WTC11 (cell line): ENCODE measurements at regions not wholly inside any gene's neighbourhood (a gene's known extent, or its start where the extent isn't known, plus 50 kb on each side); places are given as distances from the start of the nearest gene placed in this dataset.
"Not testable (repeated sequence)": the region's sequence is repeated elsewhere in the genome, so short reads cannot be mapped to it uniquely, and the experiment has no call there.

ENCODE experiments used
- ATAC-seq: fragments of 200-7000 bp; cut with Tn5 transposase; 2 replicates; pipeline ENCODE4 v1.10.0; 2021; ENCODE audit warnings: mild to moderate bottlenecking, moderate library complexity
- CTCF ChIA-PET: fragments of 300-600 bp; sonication (Branson Sonifier 250); formaldehyde crosslinking; loops from one replicate; lab custom pipeline; 2021; ENCODE audit warnings: antibody characterized with exemption; lab: Charles Lee
- POLR2A ChIA-PET: fragments of 350-600 bp; sonication (Branson Sonifier 250); formaldehyde crosslinking; loops from one replicate; lab custom pipeline; 2021; ENCODE audit warnings: antibody characterized with exemption; lab: Charles Lee
- DNase-seq: peaks from one replicate; pipeline ENCODE4 v3.0.0; 2021; ENCODE audit warnings: low spot score
- H3K27ac Mint-ChIP-seq: 2 replicates; pipeline ENCODE4 v1.8.0; 2021; ENCODE audit warnings: mixed read lengths
- H3K27me3 Mint-ChIP-seq: 2 replicates; pipeline ENCODE4 v1.8.0; 2021; ENCODE audit warnings: low read depth, mild to moderate bottlenecking, moderate library complexity, mixed read lengths
- H3K36me3 Mint-ChIP-seq: 2 replicates; pipeline ENCODE4 v1.8.0; 2021; ENCODE audit warnings: mixed read lengths
- H3K4me1 Mint-ChIP-seq: 2 replicates; pipeline ENCODE4 v1.8.0; 2022; ENCODE audit warnings: mixed read lengths
- H3K4me3 Mint-ChIP-seq: 2 replicates; pipeline ENCODE4 v1.8.0; 2021; ENCODE audit warnings: mild to moderate bottlenecking, moderate library complexity, mixed read lengths
- H3K9me3 Mint-ChIP-seq: 2 replicates; pipeline ENCODE4 v1.8.0; 2021; ENCODE audit warnings: mixed read lengths
- ELF4 ChIP-seq: sonication (generic); formaldehyde crosslinking; IDR thresholded peaks from 2 replicates; pipeline ENCODE4 v1.8.1; 2022; ENCODE audit warnings: low read depth, mild to moderate bottlenecking, moderate library complexity, missing genetic modification reagents
- ESRRA ChIP-seq: sonication (generic); formaldehyde crosslinking; IDR thresholded peaks from 2 replicates; pipeline ENCODE4 v1.8.1; 2022; ENCODE audit warnings: mild to moderate bottlenecking, missing genetic modification reagents, borderline replicate concordance
- FOXJ3 ChIP-seq: sonication (generic); formaldehyde crosslinking; IDR thresholded peaks from 2 replicates; pipeline ENCODE4 v1.9.0; 2021; ENCODE audit warnings: missing genetic modification reagents, mild to moderate bottlenecking, borderline replicate concordance
- GTF2I ChIP-seq: fragments of 250-450 bp; sonication (Bioruptor Pico); conservative IDR thresholded peaks from 2 replicates; pipeline ENCODE4 v1.4.0; 2021; ENCODE audit warnings: mild to moderate bottlenecking
- HMGA2 ChIP-seq: fragments of 250-450 bp; sonication (Bioruptor Pico); IDR thresholded peaks from 2 replicates; pipeline ENCODE4 v1.4.0; 2021; ENCODE audit warnings: mild to moderate bottlenecking, moderate library complexity
- NR3C1 ChIP-seq: sonication (generic); formaldehyde crosslinking; conservative IDR thresholded peaks from 2 replicates; pipeline ENCODE4 v1.8.1; 2023; ENCODE audit warnings: low read depth, mild to moderate bottlenecking, missing genetic modification reagents
- ZNF232 ChIP-seq: sonication (generic); formaldehyde crosslinking; IDR thresholded peaks from 2 replicates; pipeline ENCODE4 v1.8.0; 2022; ENCODE audit warnings: mild to moderate bottlenecking, missing genetic modification reagents
- TF ChIP-seq, protein P1 (sequence below): sonication (generic); formaldehyde crosslinking; conservative IDR thresholded peaks from 2 replicates; pipeline ENCODE4 v1.8.1; 2022; ENCODE audit warnings: mild to moderate bottlenecking, missing genetic modification reagents
- TF ChIP-seq, protein P2 (sequence below): sonication (generic); formaldehyde crosslinking; IDR thresholded peaks from 2 replicates; pipeline ENCODE4 v1.8.1; 2023; ENCODE audit warnings: mild to moderate bottlenecking, missing genetic modification reagents, moderate library complexity
- TF ChIP-seq, protein P3 (sequence below): fragments of 250-450 bp; sonication (Bioruptor Pico); IDR thresholded peaks from 2 replicates; pipeline ENCODE4 v1.9.0; 2021; ENCODE audit warnings: mild to moderate bottlenecking
- TF ChIP-seq, protein P4 (sequence below): sonication (generic); formaldehyde crosslinking; IDR thresholded peaks from 2 replicates; pipeline ENCODE4 v1.8.1; 2023; ENCODE audit warnings: mild to moderate bottlenecking, missing genetic modification reagents
- TF ChIP-seq, protein P5 (sequence below): fragments of 200-600 bp; IDR thresholded peaks from 2 replicates; pipeline ENCODE4 v1.8.0; 2022; ENCODE audit warnings: antibody characterized with exemption
- TF ChIP-seq, protein P6 (sequence below): sonication (generic); formaldehyde crosslinking; IDR thresholded peaks from 2 replicates; pipeline ENCODE4 v1.8.0; 2023; ENCODE audit warnings: mild to moderate bottlenecking, missing genetic modification reagents
- TF ChIP-seq, protein P7 (sequence below): fragments of 250-450 bp; sonication (Bioruptor Pico); conservative IDR thresholded peaks from 2 replicates; pipeline ENCODE4 v1.9.0; 2021; ENCODE audit warnings: mild to moderate bottlenecking
- TF ChIP-seq, protein P8 (sequence below): sonication (generic); formaldehyde crosslinking; IDR thresholded peaks from 2 replicates; pipeline ENCODE4 v1.8.0; 2022; ENCODE audit warnings: mild to moderate bottlenecking, missing genetic modification reagents
- TF ChIP-seq, protein P9 (sequence below): fragments of 250-450 bp; sonication (Bioruptor Pico); IDR thresholded peaks from 2 replicates; pipeline ENCODE4 v2.1.2; 2022; ENCODE audit warnings: mild to moderate bottlenecking, moderate library complexity

DNA sequence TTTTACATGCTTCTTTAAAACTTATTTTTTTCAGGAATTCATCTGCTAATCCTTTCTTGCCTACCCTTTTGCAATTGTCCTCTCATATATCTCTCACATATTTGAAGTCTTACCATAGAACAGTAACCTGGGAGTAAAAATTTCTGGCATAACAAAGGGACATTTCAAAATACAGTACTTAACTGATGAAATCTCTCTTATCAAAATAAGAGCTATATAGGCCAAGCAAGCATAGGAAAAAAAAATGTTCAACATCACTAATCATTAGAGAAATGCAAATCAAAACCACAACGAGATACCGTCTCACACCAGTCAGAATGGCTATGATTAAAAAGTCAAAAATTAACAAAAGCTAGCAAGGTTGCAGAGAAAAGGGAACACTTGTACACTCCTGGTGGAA, 2062.7 kb upstream of the CDH6 start (continued):
- TF ChIP-seq, protein P1, sequence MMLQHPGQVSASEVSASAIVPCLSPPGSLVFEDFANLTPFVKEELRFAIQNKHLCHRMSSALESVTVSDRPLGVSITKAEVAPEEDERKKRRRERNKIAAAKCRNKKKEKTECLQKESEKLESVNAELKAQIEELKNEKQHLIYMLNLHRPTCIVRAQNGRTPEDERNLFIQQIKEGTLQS = no peak
- TF ChIP-seq ESRRA (CRISPR knock-in tag) = no peak
- TF ChIP-seq, protein P2, sequence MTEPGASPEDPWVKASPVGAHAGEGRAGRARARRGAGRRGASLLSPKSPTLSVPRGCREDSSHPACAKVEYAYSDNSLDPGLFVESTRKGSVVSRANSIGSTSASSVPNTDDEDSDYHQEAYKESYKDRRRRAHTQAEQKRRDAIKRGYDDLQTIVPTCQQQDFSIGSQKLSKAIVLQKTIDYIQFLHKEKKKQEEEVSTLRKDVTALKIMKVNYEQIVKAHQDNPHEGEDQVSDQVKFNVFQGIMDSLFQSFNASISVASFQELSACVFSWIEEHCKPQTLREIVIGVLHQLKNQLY (CRISPR knock-in tag) = no peak
- TF ChIP-seq, all 79 proteins: peak for 0

DNA sequence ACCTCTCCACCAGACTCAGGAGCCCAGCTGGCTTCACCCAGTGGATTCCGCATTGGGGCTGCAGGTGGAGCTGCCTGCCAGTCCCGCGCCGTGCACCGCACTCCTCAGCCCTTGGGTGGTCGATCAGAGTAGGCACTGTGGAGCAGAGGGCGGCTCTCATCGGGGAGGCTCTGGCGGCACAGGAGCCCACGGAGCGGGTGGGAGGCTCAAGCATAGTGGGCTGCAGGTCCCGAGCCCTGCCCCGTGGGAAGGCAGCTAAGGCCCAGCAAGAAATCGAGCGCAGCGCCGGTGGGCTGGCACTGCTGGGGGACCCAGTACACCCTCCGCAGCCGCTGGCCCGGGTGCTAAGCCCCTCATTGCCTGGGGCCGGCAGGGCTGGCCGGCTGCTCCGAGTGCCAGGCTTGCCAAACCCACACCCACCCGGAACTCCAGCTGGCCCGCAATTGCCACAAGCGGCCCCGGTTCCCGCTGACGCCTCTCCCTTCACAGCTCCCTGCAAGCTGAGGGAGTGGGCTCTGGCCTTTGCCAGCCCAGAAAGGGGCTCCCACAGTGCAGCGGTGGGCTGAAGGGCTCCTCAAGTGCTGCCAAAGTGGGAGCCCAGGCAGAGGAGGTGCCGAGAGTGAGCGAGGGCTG, 2065.8 kb upstream of the CDH6 start:
- DNase-seq, CTCF ChIA-PET, ATAC-seq, H3K27ac Mint-ChIP-seq, H3K4me3 Mint-ChIP-seq, POLR2A ChIA-PET, H3K27me3 Mint-ChIP-seq: not testable (repeated sequence)
- H3K36me3 Mint-ChIP-seq = peaks cover 13% of the 10 kb centered on the region; the same call in 1 of the 2 replicates
- peaks cover 17% of the 10 kb centered on the region for H3K9me3 Mint-ChIP-seq
- H3K4me1 Mint-ChIP-seq = peaks cover 12% of the 10 kb centered on the region

DNA sequence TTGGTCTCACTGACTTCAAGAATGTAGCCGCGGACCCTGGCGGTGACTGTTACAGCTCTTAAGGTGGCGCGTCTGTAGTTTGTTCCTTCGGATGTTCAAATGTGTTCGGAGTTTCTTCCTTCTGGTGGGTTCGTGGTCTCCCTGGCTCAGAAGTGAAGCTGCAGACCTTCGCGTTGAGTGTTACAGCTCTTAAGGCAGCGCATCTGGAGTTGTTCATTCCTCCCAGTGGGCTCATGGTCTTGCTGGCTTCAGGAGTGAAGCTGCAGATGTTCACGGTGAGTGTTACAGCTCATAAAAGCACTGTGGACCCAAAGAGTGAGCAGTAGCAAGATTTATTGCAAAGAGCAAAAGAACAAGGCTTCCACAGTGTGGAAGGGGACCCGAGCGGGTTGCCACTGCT, 2067.0 kb upstream of the CDH6 start:
- DNase-seq, ATAC-seq, H3K27me3 Mint-ChIP-seq, CTCF ChIA-PET, POLR2A ChIA-PET, H3K27ac Mint-ChIP-seq, H3K4me3 Mint-ChIP-seq: not testable (repeated sequence)
- H3K36me3 Mint-ChIP-seq = peaks cover 13% of the 10 kb centered on the region; the same call in 1 of the 2 replicates
- peaks cover 12% of the 10 kb centered on the region for H3K4me1 Mint-ChIP-seq
- H3K9me3 Mint-ChIP-seq = peaks cover 13% of the 10 kb centered on the region

DNA sequence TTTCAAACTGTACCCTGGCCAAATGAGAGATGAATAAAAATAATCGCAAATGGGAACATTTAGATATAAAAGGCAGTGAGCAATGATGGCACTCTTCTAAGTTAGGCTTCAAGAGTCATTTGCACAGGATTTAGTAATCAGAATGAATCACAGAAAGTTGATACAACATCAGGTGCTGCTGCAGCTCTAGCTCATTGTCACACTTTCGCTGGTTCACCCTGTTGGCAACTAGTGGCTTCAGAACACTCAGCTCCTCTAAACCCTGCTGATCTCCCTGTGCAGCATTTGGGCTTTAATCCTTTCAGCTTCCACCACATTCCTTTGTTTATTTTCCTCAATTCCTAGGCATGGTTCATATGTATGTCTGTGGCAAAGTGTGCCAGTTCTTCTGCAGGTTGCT, 2071.2 kb upstream of the CDH6 start:
- H3K9me3 Mint-ChIP-seq = 0 out of 2 replicates have a peak, but pooled peaks cover 8% of the 10 kb centered on the region
- peaks cover 12% of the 10 kb centered on the region for H3K4me1 Mint-ChIP-seq
- TF ChIP-seq ELF4 = no peak
- TF ChIP-seq, protein P3, sequence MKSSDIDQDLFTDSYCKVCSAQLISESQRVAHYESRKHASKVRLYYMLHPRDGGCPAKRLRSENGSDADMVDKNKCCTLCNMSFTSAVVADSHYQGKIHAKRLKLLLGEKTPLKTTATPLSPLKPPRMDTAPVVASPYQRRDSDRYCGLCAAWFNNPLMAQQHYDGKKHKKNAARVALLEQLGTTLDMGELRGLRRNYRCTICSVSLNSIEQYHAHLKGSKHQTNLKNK (CRISPR knock-in tag) = no peak
- TF ChIP-seq, protein P4, sequence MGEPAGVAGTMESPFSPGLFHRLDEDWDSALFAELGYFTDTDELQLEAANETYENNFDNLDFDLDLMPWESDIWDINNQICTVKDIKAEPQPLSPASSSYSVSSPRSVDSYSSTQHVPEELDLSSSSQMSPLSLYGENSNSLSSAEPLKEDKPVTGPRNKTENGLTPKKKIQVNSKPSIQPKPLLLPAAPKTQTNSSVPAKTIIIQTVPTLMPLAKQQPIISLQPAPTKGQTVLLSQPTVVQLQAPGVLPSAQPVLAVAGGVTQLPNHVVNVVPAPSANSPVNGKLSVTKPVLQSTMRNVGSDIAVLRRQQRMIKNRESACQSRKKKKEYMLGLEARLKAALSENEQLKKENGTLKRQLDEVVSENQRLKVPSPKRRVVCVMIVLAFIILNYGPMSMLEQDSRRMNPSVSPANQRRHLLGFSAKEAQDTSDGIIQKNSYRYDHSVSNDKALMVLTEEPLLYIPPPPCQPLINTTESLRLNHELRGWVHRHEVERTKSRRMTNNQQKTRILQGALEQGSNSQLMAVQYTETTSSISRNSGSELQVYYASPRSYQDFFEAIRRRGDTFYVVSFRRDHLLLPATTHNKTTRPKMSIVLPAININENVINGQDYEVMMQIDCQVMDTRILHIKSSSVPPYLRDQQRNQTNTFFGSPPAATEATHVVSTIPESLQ (CRISPR knock-in tag) = no peak
- no peak for TF ChIP-seq ZNF232 (CRISPR knock-in tag)
- TF ChIP-seq, protein P5, sequence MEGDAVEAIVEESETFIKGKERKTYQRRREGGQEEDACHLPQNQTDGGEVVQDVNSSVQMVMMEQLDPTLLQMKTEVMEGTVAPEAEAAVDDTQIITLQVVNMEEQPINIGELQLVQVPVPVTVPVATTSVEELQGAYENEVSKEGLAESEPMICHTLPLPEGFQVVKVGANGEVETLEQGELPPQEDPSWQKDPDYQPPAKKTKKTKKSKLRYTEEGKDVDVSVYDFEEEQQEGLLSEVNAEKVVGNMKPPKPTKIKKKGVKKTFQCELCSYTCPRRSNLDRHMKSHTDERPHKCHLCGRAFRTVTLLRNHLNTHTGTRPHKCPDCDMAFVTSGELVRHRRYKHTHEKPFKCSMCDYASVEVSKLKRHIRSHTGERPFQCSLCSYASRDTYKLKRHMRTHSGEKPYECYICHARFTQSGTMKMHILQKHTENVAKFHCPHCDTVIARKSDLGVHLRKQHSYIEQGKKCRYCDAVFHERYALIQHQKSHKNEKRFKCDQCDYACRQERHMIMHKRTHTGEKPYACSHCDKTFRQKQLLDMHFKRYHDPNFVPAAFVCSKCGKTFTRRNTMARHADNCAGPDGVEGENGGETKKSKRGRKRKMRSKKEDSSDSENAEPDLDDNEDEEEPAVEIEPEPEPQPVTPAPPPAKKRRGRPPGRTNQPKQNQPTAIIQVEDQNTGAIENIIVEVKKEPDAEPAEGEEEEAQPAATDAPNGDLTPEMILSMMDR = no peak
- TF ChIP-seq, protein P6, sequence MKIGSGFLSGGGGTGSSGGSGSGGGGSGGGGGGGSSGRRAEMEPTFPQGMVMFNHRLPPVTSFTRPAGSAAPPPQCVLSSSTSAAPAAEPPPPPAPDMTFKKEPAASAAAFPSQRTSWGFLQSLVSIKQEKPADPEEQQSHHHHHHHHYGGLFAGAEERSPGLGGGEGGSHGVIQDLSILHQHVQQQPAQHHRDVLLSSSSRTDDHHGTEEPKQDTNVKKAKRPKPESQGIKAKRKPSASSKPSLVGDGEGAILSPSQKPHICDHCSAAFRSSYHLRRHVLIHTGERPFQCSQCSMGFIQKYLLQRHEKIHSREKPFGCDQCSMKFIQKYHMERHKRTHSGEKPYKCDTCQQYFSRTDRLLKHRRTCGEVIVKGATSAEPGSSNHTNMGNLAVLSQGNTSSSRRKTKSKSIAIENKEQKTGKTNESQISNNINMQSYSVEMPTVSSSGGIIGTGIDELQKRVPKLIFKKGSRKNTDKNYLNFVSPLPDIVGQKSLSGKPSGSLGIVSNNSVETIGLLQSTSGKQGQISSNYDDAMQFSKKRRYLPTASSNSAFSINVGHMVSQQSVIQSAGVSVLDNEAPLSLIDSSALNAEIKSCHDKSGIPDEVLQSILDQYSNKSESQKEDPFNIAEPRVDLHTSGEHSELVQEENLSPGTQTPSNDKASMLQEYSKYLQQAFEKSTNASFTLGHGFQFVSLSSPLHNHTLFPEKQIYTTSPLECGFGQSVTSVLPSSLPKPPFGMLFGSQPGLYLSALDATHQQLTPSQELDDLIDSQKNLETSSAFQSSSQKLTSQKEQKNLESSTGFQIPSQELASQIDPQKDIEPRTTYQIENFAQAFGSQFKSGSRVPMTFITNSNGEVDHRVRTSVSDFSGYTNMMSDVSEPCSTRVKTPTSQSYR = no peak
- TF ChIP-seq, protein P7, sequence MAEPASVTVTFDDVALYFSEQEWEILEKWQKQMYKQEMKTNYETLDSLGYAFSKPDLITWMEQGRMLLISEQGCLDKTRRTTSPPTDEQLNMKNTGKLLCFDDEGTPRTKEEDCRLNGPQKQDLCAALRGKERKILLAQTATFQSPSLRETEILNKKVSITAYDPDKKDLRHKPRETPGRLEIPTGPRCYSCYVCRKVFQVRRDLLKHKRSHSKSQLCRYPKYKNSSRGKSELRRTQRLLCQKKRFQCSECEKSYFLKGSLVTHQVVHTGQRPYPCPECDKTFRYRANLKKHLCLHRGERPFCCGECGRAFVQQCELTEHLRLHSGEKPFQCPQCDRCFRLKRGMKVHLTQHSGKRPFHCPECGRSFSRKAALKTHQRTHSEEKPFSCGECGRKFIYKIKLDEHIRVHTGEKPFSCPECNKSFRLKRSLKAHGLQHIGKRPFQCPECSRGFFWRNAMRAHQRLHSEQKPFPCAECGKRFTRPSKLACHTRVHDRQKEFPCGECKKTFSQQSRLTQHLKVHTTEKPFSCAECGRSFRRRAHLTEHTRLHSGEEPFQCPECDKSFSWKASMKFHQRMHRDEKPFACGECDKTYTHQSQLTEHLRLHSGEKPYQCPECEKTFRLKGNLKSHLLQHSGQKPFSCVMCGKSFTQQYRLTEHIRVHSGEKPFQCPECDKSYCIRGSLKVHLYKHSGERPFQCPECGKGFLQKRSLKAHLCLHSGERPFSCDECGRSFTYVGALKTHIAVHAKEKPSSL = no peak
- no peak for TF ChIP-seq NR3C1 (CRISPR knock-in tag)
- TF ChIP-seq, protein P8, sequence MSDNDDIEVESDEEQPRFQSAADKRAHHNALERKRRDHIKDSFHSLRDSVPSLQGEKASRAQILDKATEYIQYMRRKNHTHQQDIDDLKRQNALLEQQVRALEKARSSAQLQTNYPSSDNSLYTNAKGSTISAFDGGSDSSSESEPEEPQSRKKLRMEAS = no peak
- TF ChIP-seq GTF2I = no peak
- TF ChIP-seq, protein P9, sequence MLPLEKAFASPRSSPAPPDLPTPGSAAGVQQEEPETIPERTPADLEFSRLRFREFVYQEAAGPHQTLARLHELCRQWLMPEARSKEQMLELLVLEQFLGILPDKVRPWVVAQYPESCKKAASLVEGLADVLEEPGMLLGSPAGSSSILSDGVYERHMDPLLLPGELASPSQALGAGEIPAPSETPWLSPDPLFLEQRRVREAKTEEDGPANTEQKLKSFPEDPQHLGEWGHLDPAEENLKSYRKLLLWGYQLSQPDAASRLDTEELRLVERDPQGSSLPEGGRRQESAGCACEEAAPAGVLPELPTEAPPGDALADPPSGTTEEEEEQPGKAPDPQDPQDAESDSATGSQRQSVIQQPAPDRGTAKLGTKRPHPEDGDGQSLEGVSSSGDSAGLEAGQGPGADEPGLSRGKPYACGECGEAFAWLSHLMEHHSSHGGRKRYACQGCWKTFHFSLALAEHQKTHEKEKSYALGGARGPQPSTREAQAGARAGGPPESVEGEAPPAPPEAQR = no peak
- TF ChIP-seq FOXJ3 (CRISPR knock-in tag) = no peak
- no peak for TF ChIP-seq HMGA2

More for the DNA sequence above, 2071.2 kb upstream of the CDH6 start:
- POLR2A ChIA-PET = interaction anchor here (0.5 kb wide), 1 partner anchor 46 kb away, joined by 5 read pairs; no protein-coding TSS in a partner anchor
- 0 out of 2 replicates have a peak, but pooled peaks cover 3% of the 10 kb centered on the region for H3K36me3 Mint-ChIP-seq
- no peak overlapping the region for H3K27ac Mint-ChIP-seq
- ATAC-seq (no peak), DNase-seq (no peak)
- CTCF ChIA-PET = no interaction called here
- no peak overlapping the region for H3K4me3 Mint-ChIP-seq
- H3K27me3 Mint-ChIP-seq = no peaks in the 10 kb centered on the region
